Spinal cord (tissue), 9 donors: ENCODE measurements at regions not wholly inside any gene's neighbourhood (a gene's known extent, or its start where the extent isn't known, plus 50 kb on each side); places are given as distances from the start of the nearest gene placed in this dataset.

Experiments used
- DNase-seq, 6 donors: peaks; one replicate each; pipeline versions ENCODE4 v3.0.0 to v3.0.0-alpha.2; 2013 to 2015; ENCODE audit warnings: low spot score in 6 of 6, low read depth in 4 of 6
- H3K27ac ChIP-seq: one replicate; pipeline ENCODE4 v1.5.1; 2013; ENCODE audit warnings: low read depth, low read length, control low read depth
- H3K27me3 ChIP-seq: one replicate; pipeline ENCODE4 v1.6.1; 2013; ENCODE audit warnings: low read length; ENCODE audit not compliant: control insufficient read depth, insufficient read depth
- H3K36me3 ChIP-seq: one replicate; pipeline ENCODE4 v1.6.1; 2013; ENCODE audit warnings: low read length; ENCODE audit not compliant: control insufficient read depth, insufficient read depth
- H3K4me1 ChIP-seq: one replicate; pipeline ENCODE4 v1.6.1; 2013; ENCODE audit warnings: low read length; ENCODE audit not compliant: control insufficient read depth, insufficient read depth
- H3K4me3 ChIP-seq: one replicate; pipeline ENCODE4 v1.5.1; 2013; ENCODE audit warnings: low read depth, low read length, control low read depth
- H3K9me3 ChIP-seq: one replicate; pipeline ENCODE4 v1.6.1; 2013; ENCODE audit warnings: low read length; ENCODE audit not compliant: control insufficient read depth, insufficient read depth
- WGBS: methylation state at CpG from one replicate; pipeline ENCODE4 v1.1.5; 2013; ENCODE audit warnings: missing lambda C conversion rate; ENCODE audit not compliant: insufficient coverage; 5-methylcytosine and 5-hydroxymethylcytosine counted together
- donor health status: healthy.

GRCh38 chr18:28332071-28332470 is 155.1 kb upstream of the CDH2 start:
- H3K27ac ChIP-seq, result no peak overlapping the region
- H3K27me3 ChIP-seq, result no peaks in the 10 kb centered on the region
- H3K36me3 ChIP-seq, result no peaks in the 10 kb centered on the region
- no CpG with 5 or more reads among the region's 3 CpGs for WGBS
- DNase-seq, result no peak
- no peaks in the 10 kb centered on the region for H3K9me3 ChIP-seq
- H3K4me1 ChIP-seq, result no peaks in the 10 kb centered on the region
- no peak overlapping the region for H3K4me3 ChIP-seq

- Histone ChIP-seq H3K36me3 (no peaks in the 10 kb centered on the region), H3K9me3 (no peaks in the 10 kb centered on the region), H3K27me3 (no peaks in the 10 kb centered on the region), H3K27ac (no peak overlapping the region), H3K4me1 (no peaks in the 10 kb centered on the region), H3K4me3 (no peak overlapping the region)
- 100% methylated on average over 2 of the region's 4 CpGs for whole genome bisulfite sequencing
- DNase-seq, result no peak
Measured at GRCh38 chr18:28331551-28331950, 154.6 kb upstream of the CDH2 start.

DNA sequence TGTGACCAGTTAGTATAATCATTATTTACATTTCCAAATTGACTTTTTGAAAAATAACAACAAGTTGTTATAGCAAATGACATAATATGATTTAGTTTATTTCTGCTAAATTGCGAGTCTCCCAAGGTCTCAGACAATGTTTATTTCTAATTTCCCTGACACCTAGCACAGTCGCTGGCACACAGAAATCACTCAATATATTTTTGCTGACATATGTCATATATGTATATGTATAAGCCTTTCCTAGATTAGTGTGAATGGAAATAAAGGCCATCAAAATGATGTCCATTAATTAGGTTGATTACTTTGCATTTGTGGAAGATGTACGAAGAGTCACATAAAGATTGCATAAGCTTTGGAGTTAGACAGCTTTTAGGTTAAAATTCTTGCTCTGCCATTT is 136.7 kb upstream of the CDH2 start:
- DNase-seq, result no peak
- H3K27ac ChIP-seq, result no peak overlapping the region
- H3K27me3 ChIP-seq, result no peaks in the 10 kb centered on the region
- 90% methylated on average over 1 of the region's 3 CpGs for WGBS
- H3K4me1 ChIP-seq, result no peaks in the 10 kb centered on the region
- no peaks in the 10 kb centered on the region for H3K36me3 ChIP-seq
- peaks cover 3% of the 10 kb centered on the region for H3K9me3 ChIP-seq
- H3K4me3 ChIP-seq, result no peak overlapping the region

- Histone ChIP-seq H3K4me3 (no peak overlapping the region), H3K4me1 (no peaks in the 10 kb centered on the region), H3K27ac (no peak overlapping the region), H3K27me3 (no peaks in the 10 kb centered on the region), H3K36me3 (no peaks in the 10 kb centered on the region), H3K9me3 (no peaks in the 10 kb centered on the region)
- WGBS, result no CpG with 5 or more reads among the region's 5 CpGs
- no peak for DNase-seq
Measured at GRCh38 chr18:28288784-28289183, 111.9 kb upstream of the CDH2 start.

GRCh38 chr18:28287146-28287545 is 110.2 kb upstream of the CDH2 start:
- Histone ChIP-seq H3K27ac (no peak overlapping the region), H3K4me3 (no peak overlapping the region), H3K4me1 (no peaks in the 10 kb centered on the region), H3K9me3 (no peaks in the 10 kb centered on the region), H3K36me3 (no peaks in the 10 kb centered on the region), H3K27me3 (no peaks in the 10 kb centered on the region)
- no peak for DNase-seq

GRCh38 chr18:28284132-28284531 is 107.2 kb upstream of the CDH2 start:
- WGBS, result no CpG with 5 or more reads among the region's 5 CpGs
- Histone ChIP-seq H3K36me3 (no peaks in the 10 kb centered on the region), H3K4me3 (no peak overlapping the region), H3K27me3 (no peaks in the 10 kb centered on the region), H3K9me3 (no peaks in the 10 kb centered on the region), H3K27ac (no peak overlapping the region), H3K4me1 (no peaks in the 10 kb centered on the region)
- no peak for DNase-seq

DNA sequence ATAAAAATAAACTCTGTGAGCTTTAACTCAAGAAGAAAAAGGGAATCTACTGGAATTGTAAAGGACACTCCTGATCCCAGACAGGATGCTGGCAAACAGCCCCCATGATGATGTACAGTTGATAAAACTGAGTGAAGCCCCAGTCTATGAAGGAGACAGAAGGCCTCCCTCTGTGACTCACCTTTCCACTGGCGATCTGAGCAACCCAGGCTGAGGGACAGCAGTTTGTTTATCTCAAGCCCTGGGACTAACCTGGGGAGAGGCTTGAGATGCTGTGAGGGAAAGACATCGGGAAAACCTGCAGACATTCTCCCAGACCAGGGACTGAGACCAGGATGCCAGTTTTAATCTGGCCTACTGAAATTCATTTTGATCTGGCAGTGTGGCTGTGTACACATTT is 104.5 kb upstream of the CDH2 start:
- H3K4me3 ChIP-seq, result no peak overlapping the region
- no peak for DNase-seq
- WGBS, result 82% methylated on average over 2 of the region's 2 CpGs
- H3K9me3 ChIP-seq, result no peaks in the 10 kb centered on the region
- H3K27me3 ChIP-seq, result no peaks in the 10 kb centered on the region
- no peaks in the 10 kb centered on the region for H3K36me3 ChIP-seq
- no peaks in the 10 kb centered on the region for H3K4me1 ChIP-seq
- H3K27ac ChIP-seq, result no peak overlapping the region

- no peak for DNase-seq
- Histone ChIP-seq H3K36me3 (no peaks in the 10 kb centered on the region), H3K4me3 (no peak overlapping the region), H3K4me1 (no peaks in the 10 kb centered on the region), H3K27ac (no peak overlapping the region), H3K9me3 (no peaks in the 10 kb centered on the region), H3K27me3 (no peaks in the 10 kb centered on the region)
- WGBS, result no CpG with 5 or more reads among the region's 2 CpGs
Measured at GRCh38 chr18:28269750-28270149, 92.8 kb upstream of the CDH2 start.

DNA sequence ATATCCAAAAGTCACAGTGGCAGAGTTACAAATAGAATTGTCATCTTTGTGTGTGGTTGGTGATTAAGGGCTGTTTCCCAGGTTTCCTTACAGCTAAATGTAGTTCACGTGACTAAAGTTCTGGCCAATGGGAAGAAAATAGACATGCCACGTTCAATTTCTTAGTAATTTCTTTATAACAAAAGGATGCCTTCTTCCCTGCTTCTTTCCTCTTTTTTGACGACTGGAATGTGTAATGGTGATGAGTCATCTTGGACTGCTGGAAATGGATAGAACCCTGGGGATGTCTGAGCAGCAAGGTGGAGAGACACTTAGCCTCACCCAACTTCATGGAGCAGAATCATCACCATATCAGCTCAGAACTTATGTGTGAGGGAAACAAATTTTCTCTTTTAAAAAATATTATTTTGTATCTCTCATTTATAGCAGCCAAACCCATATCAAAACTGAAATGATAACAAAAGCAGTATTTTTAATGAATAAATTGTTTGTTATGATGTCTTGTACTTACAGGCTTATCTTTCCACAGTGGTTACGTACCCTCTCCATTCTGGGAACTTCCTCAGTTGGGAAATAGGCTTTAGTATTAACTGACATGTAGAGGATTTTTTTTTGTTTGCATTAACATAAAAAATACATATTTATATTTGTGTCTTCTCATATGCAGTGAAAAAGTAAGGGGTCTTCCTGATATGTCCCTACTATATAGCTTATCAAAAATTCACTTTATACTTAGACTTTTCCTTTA is 91.1 kb upstream of the CDH2 start:
- Histone ChIP-seq H3K36me3 (no peaks in the 10 kb centered on the region), H3K4me1 (no peaks in the 10 kb centered on the region), H3K27me3 (no peaks in the 10 kb centered on the region), H3K27ac (no peak overlapping the region), H3K4me3 (no peak overlapping the region), H3K9me3 (no peaks in the 10 kb centered on the region)
- no CpG with 5 or more reads among the region's 4 CpGs for WGBS
- DNase-seq, result no peak

GRCh38 chr18:28267276-28267675 is 90.3 kb upstream of the CDH2 start:
- Histone ChIP-seq H3K9me3 (no peaks in the 10 kb centered on the region), H3K27ac (no peak overlapping the region), H3K27me3 (no peaks in the 10 kb centered on the region), H3K36me3 (no peaks in the 10 kb centered on the region), H3K4me3 (no peak overlapping the region), H3K4me1 (no peaks in the 10 kb centered on the region)
- peak in 1 of 6 donors; percentile 10 for DNase-seq
- WGBS, result no CpG with 5 or more reads among the region's 2 CpGs
